GM18505 (cell line): ENCODE measurements at regions not wholly inside any gene's neighbourhood (a gene's known extent, or its start where the extent isn't known, plus 50 kb on each side); places are given as distances from the start of the nearest gene placed in this dataset.

Source experiments
- ATAC-seq: cut with Tn5 transposase; IDR thresholded peaks from one replicate; pipeline ENCODE4 v1.9.1; 2021; ENCODE audit not compliant: unreplicated experiment
- POLR2A ChIP-seq: IDR thresholded peaks from 4 replicates; pipeline ENCODE4 v1.6.1; 2011; ENCODE audit warnings: borderline replicate concordance; ENCODE audit not compliant: insufficient read depth, insufficient read length; ENCODE audit errors: extremely low read depth

GRCh38 chr11:26219183-26220117 is 112.5 kb upstream of the ANO3 start:
- no peak for ATAC-seq
- TF ChIP-seq POLR2A: no peak

GRCh38 chr11:26225646-26226045 is 106.3 kb upstream of the ANO3 start:
- no peak for ATAC-seq
- TF ChIP-seq POLR2A: no peak

GRCh38 chr11:26227301-26227746 is 104.6 kb upstream of the ANO3 start:
- ATAC-seq: peak; percentile 92
- no peak for TF ChIP-seq POLR2A

GRCh38 chr11:26227883-26228502 is 103.9 kb upstream of the ANO3 start:
- TF ChIP-seq POLR2A: no peak
- ATAC-seq: no peak

DNA sequence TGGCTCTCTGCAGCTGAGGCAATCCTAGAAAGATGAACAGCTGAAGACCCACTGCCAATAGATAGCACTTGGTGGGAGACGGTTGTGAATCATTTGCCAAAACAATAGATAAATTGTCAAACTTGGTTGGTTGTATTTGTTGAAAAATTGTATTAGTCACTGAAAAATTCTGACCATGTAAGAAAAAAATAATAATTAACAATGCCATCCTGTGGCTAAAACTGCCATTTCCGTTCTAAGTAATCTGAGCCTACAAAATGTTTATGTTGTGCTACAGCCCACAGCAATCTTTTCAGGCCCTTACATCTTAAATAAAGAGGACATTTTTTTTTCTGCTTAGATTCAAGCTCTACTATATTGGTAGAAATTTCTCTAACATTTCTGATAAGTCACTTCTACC is 103.2 kb upstream of the ANO3 start:
- no peak for ATAC-seq

GRCh38 chr11:26229257-26229656 is 102.7 kb upstream of the ANO3 start:
- ATAC-seq: no peak
- no peak for TF ChIP-seq POLR2A

More for the DNA sequence above, 103.2 kb upstream of the ANO3 start:
- TF ChIP-seq POLR2A: no peak

DNA sequence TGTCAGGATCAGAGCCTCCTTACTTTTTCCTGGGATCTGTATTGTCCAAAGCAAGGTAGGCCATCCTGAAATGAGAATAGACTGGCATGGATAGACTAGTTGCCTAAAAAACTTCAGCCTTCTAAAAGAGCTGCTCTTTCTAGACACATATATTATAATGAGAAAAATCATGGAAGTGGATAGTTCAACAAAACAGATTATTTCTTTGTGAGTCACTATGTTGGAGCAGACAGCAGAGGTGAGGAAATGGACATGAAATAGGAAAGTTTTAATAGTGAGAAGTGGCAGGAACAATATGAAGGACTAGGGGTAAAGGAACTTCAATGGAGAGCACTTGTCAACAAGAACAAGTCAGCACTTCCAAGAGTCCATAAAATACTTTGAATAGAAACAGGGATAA is 101.9 kb upstream of the ANO3 start:
- no peak for TF ChIP-seq POLR2A
- ATAC-seq: no peak

GRCh38 chr11:26231252-26231661 is 100.7 kb upstream of the ANO3 start:
- ATAC-seq: no peak
- TF ChIP-seq POLR2A: no peak

DNA sequence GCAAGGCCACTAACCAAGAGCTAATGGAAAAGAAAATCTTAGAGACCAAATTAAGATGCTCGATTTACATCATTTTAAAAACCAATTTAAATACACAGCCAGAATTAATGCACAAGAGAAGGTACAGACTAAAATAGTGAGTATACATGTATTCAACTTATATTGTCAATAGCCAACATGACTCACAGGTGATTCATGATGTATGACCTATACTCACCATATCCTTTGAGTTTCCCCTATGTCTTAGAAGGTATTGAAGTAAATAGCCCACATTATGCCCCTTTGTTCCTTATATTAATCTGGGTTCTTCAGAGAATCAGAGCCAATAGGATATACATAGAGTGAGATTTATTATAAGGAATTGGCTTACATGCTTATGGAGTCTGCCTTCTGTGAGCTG is 97.5 kb upstream of the ANO3 start:
- ATAC-seq: no peak
- no peak for TF ChIP-seq POLR2A

DNA sequence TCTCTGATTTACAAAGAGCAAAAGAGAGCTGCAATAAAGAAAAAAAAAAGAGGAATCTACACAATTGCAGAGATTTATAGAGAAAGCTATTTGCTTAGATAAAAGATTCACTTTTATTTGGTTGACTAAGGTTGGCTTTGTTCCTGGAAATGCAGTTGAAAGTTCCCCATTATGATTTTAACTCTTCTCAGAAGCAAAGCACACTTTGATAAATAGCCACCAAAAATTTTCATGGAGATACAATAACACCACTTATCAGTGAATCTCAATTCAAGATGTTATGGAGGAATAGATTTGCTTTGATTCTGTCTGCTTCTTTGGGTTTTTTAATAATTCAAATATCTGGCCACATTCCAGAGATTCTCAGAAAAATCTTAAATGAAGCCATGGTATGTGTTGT is 88.5 kb upstream of the ANO3 start:
- no peak for ATAC-seq
- no peak for TF ChIP-seq POLR2A

DNA sequence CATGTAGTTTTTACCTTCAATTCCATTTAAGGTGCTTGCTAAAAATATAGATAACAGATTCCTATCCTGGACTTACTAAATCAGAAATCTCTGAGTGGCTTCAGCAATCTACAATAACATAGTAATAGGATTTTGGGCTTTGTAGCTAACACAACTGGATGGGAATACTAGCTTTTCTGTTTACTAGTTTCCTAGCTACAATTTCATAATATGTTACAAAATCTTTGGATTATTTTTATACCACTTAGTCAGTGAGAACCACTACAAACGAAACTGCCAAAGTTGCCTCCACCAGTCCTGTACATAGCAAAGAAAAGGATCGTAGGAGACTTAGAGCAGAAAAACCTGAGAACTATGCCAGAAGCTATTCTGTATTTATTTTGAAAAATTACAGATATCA is 87.7 kb upstream of the ANO3 start:
- no peak for TF ChIP-seq POLR2A
- ATAC-seq: no peak

GRCh38 chr11:26245046-26245445 is 86.9 kb upstream of the ANO3 start:
- ATAC-seq: no peak
- no peak for TF ChIP-seq POLR2A

DNA sequence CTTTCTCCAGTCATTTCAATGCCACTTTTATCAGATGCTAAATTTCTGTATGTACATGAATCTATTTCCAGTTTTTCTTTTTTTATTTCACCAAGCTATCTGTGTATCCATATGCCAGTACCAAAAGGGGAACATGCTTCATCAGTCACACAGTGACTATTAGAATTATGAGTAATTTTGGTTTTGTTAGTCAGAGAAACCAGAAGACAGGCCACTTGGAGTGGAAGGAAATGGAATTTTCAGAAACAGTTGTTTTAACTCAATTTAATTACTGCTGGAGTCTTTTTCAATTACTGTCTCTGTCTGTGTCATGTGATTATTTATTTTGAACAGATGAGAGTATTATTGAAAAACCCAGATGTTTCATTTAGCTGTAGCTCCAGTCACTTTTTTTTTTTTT is 84.6 kb upstream of the ANO3 start:
- TF ChIP-seq POLR2A: no peak
- ATAC-seq: no peak

DNA sequence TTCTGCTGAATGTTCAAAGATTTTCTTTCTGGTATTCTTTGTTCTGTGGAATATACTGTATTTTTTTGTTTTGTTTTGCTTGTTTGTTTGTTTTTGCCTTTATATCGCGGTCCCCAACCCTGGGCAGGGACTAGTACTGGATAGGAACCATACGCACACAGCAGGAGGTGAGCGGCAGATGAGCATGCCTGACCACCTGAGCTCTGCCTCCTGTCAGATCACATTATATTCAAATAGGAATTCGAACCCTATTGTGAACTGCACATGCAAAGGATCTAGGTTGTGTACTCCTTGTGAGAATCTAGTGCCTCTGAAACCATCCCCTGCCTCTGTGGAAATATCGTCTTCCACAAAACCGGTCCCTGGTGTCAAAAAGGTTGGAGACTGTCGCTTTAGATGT is 83.3 kb upstream of the ANO3 start:
- no peak for TF ChIP-seq POLR2A
- no peak for ATAC-seq
